ENCODE measurements at regions not wholly inside any gene's neighbourhood (a gene's known extent, or its start where the extent isn't known, plus 50 kb on each side); places are given as distances from the start of the nearest gene placed in this dataset.
"Not testable (repeated sequence)": the region's sequence is repeated elsewhere in the genome, so short reads cannot be mapped to it uniquely, and the experiment has no call there.

- no peak for FAIRE-seq
- no peak for DNase-seq (ENCODE audit: extremely low spot score, insufficient read length, low read depth)
Measured at GRCh38 chr15:38842226-38842625, 277.6 kb upstream of the RASGRP1 start.

- FAIRE-seq (no peak), DNase-seq (ENCODE audit: extremely low spot score, insufficient read length, low read depth) (no peak)
Measured at GRCh38 chr15:38843051-38843501, 278.5 kb upstream of the RASGRP1 start.

DNA sequence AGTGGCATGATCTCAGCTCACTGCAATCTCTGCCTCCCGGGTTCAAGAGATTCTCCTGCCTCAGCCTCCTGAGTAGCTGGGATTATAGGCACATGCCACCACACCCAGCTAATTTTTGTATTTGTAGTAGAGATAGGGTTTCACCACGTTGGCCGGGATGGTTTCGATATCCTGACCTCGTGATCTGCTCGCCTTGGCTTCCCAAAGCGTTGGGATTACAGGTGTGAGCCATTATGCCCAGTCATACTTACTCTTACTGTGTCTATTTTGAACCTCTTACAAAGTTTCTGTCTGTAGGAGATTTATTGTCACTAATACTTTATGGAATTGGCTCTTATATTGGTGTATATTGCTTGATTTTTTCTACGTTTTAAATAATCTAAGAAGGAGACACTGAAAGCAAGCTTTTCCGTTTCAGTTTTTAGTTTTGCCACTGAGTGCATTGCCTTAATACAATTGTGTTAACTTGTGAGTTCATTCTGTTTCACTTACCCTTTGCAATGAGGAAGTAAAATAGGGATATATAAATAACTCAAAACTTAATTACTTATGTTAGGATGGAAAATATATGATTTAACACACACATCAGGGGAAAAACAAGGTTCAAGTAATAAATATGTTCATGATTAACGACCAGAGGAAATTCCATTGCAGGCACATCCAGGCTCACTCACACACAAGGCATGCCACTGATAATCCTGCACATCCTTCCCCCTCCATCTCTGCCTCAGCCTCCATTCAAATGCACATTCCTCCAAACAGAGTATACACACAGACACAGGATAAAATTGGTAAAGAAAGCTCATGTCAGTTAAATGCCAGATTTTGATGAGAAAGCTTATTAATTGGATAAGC lies 279.3 kb upstream of the RASGRP1 start:
- no peak for FAIRE-seq

DNA sequence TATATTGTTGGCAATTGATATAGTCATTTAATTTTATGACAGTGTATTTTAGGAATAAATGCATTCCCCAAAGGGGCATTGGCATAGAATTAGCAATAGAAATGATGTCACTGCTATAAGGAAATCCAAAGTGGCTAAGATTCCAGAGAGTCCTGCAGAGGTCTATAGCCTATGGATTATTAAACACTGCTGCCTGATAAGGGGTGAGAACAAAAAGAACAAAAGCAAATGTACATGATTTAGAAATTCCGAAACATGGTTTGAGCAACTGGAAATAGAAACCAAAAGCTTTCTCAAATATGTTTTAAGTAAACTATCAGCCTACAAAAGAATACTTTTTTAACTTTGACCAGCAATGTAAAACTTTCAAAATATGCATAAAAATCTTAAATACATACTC lies 280.1 kb upstream of the RASGRP1 start:
- DNase-seq (ENCODE audit: extremely low spot score, insufficient read length, low read depth), result no peak
- no peak for FAIRE-seq

More for the DNA sequence above, 279.3 kb upstream of the RASGRP1 start:
- DNase-seq (ENCODE audit: extremely low spot score, insufficient read length, low read depth), result no peak

- DNase-seq (ENCODE audit: extremely low spot score, insufficient read length, low read depth), result no peak
- FAIRE-seq, result no peak
Measured at GRCh38 chr15:38846346-38846745, 281.7 kb upstream of the RASGRP1 start.

DNA sequence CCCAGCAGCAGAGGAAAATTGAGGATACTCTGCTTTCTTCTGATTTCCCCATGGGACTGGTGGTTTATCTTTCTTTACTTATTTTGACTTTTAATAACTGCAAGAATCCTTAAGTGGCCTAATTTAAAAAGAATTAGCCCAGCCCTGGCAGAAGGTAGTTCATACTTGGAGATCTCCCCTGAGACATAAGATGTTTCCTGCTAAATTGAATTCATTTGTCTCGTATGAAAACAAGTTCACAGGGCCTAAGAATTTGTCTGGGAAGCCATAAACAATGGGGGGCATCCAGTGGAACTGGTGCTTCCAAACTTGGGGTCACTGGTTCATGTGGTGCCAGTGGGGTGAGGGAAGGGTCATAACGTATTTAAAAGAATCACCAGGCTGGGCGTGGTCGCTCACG lies 283.1 kb upstream of the RASGRP1 start:
- DNase-seq (ENCODE audit: extremely low spot score, insufficient read length, low read depth) (no peak), FAIRE-seq (no peak)

DNA sequence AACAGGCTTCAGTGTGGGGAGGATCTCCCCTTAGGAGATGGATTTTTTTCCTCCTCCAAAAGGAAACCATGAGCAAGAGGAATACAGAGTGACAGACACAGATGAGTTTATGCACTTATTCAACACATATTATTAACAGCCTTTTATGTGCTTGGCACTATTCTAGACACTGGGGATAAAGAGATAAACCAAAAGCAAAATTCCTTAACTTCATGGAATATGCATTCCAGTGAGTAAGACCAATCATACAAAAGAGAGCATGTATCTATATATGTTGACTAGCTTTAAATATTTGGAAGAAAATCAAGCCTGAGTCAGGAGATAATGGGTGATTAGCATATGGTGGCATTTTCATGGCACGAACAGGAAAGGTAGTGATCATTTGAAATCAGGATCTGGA lies 284.4 kb upstream of the RASGRP1 start:
- no peak for DNase-seq (ENCODE audit: extremely low spot score, insufficient read length, low read depth)
- FAIRE-seq, result no peak

DNA sequence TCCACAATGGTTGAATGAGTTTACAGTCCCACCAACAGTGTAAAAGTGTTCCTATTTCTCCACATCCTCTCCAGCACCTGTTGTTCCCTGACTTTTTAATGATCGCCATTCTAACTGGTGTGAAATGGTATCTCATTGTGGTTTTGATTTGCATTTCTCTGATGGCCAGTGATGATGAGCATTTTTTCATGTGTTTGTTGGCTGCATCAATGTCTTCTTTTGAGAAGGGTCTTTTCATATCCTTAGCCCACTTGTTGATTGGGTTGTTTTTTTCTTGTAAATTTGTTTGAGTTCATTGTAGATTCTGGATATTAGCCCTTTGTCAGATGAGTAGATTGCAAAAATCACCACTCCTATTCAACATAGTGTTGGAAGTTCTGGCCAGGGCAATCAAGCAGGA lies 287.6 kb upstream of the RASGRP1 start:
- not testable (repeated sequence) for FAIRE-seq

DNA sequence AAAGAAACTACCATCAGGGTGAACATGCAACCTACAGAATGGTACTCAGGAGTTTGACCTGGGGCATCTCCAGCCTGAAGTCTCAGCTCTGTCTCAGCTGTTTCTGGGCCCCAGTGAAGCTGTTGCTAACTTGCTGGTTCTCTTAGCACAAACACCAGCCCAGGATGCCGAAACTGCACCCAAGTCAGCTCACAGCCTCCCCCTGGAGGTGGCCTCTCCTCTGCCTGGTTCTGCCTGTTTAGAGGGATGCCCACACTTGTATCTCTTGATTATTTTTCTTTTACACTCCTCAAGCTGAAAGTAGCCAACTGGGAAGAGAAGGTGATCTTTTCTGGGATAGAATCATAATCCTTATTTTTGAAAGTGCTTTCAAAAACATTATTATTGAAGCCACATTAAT lies 289.0 kb upstream of the RASGRP1 start:
- no peak for FAIRE-seq
- no peak for DNase-seq (ENCODE audit: extremely low spot score, insufficient read length, low read depth)

More for the DNA sequence above, 287.6 kb upstream of the RASGRP1 start:
- DNase-seq (ENCODE audit: extremely low spot score, insufficient read length, low read depth), result not testable (repeated sequence)

- FAIRE-seq (no peak), DNase-seq (ENCODE audit: extremely low spot score, insufficient read length, low read depth) (no peak)
Measured at GRCh38 chr15:38854506-38854905, 289.9 kb upstream of the RASGRP1 start.

DNA sequence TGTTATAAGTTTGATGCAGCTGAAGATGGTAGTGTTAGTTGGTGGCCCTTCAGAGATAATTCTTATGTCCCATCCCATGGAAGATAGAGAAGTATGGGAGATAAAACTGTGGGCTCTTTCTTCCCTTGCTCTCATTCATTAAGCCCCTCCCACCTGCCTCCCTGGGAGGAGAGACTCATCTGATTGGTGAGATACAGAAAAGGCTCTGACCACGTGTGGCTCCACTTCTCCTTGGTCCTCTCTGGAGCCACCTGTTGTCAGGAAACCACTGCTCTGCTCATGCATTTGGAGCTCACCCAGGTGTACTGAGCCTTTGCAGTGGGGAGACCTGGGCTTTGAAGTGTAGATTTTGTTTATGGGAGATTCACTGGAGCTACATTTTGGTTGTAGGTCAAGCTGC lies 293.2 kb upstream of the RASGRP1 start:
- DNase-seq (ENCODE audit: extremely low spot score, insufficient read length, low read depth) (no peak), FAIRE-seq (no peak)

GRCh38 chr15:38859574-38859973 lies 295.0 kb upstream of the RASGRP1 start:
- DNase-seq (ENCODE audit: extremely low spot score, insufficient read length, low read depth) (no peak), FAIRE-seq (no peak)

DNA sequence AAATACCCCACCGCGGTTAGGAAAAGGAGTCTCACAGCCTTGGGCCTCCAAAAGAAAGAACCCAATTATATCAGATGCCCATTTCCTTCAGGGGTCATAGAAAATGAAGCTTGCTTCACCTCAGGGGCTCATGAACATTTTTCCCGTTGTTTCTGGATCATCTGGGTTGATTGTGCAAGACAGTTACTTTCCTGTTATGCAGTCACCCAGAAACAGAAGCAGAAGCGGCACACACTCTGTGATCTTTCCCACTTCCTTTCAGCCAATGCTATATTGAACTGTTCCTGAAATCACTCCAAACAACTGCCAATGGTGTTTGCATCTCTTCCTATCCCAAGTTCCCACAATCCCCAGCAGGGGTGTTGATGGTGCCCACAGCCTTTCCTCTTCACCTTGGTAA lies 295.6 kb upstream of the RASGRP1 start:
- DNase-seq (ENCODE audit: extremely low spot score, insufficient read length, low read depth) (no peak), FAIRE-seq (no peak)

GRCh38 chr15:38860674-38861073 lies 296.1 kb upstream of the RASGRP1 start:
- FAIRE-seq, result no peak
- no peak for DNase-seq (ENCODE audit: extremely low spot score, insufficient read length, low read depth)

GRCh38 chr15:38861108-38861507 lies 296.5 kb upstream of the RASGRP1 start:
- no peak for FAIRE-seq
- DNase-seq (ENCODE audit: extremely low spot score, insufficient read length, low read depth), result no peak

GRCh38 chr15:38862099-38862498 lies 297.5 kb upstream of the RASGRP1 start:
- DNase-seq (ENCODE audit: extremely low spot score, insufficient read length, low read depth) (no peak), FAIRE-seq (no peak)

DNA sequence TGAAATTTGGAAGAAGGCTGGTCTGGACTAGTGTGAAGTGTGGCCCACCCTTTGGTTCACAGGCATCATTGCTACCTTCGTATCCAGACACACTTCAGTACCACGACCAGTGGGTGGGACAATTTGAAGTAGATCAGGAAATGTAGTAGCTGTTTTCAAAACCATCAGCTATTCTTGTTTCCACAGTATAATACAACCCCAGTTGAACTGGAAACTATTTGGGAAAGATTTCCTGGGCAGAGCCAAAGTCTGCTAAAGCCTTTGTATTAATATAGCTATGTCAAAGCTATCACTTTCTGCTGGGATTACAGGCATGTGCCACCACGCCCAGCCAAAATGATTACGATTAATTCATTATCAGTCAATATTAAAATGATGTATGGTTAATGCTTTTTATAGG lies 298.8 kb upstream of the RASGRP1 start:
- no peak for FAIRE-seq
- no peak for DNase-seq (ENCODE audit: extremely low spot score, insufficient read length, low read depth)

DNA sequence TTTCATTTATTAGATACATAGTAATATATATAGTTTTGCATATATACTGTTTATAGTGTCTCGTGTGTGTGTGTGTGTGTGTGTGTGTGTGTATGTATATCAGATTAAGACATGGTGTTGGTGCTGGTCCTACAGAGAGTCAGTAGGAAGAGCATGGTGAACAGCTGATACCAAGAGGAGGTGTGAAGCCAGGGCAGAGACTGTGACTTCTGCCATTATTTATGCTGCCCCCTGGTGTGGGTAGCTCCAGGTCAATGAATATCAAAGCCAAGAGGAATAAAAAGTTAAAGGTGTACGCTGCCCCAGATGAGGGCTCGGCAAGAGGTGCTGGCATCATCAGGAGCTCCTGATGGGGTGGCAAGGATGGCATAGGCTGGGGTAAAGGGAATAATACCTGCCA lies 299.5 kb upstream of the RASGRP1 start:
- DNase-seq (ENCODE audit: extremely low spot score, insufficient read length, low read depth), result no peak
- FAIRE-seq, result no peak

DNA sequence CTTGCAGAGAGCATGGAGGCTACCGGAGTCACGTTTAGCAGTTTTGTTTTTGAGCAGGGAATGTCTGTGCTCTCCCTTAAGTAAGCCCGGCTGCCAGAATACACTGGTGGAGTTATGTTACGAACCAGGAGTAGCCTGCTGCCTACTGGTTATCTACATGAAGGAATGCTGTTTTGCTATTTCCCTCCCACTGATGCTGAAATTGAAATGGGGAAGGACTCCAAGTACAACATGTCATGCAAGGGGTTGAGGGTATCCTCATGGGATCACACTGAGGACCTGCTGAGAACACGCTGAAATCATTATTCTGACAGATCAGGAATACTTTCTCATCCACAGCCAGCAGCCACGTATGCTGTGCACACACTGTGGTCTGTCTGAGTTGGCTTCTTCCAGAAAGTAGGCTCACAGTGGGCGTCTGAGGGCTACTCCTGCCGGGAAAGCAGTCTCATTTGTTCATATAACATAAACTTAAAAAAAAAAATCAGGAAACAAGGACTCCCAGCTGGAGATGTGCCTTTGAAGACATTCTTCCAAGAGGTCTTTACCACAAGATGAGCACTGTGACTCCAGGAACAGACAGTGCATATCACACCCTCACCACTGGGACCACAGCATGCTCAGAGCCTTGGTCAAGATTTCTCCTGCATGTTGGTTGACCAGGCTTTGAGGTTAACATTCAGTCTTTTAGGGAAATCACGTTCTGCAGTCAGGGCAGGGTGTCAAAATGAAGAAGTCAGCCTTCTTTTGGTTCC lies 300.4 kb upstream of the RASGRP1 start:
- DNase-seq (ENCODE audit: extremely low spot score, insufficient read length, low read depth) (no peak), FAIRE-seq (no peak)

- DNase-seq (ENCODE audit: extremely low spot score, insufficient read length, low read depth) (no peak), FAIRE-seq (no peak)
Measured at GRCh38 chr15:38867556-38867955, 302.9 kb upstream of the RASGRP1 start.

Data from GM18507 (cell line).